Vagina (tissue), 2 donors: ENCODE measurements at regions not wholly inside any gene's neighbourhood (a gene's known extent, or its start where the extent isn't known, plus 50 kb on each side); places are given as distances from the start of the nearest gene placed in this dataset.

Experiments
- CTCF ChIP-seq, 3 experiments: fragments of 450-650 bp in 2 of 3; fragments of 200-600 bp in 1 of 3; sonication (generic) in 1 of 3; IDR thresholded peaks; one replicate each; pipeline ENCODE4 v1.5.1; 2017 to 2019; ENCODE audit warnings: antibody characterized with exemption in 3 of 3, mild to moderate bottlenecking in 2 of 3, moderate library complexity in 2 of 3
- POLR2A ChIP-seq, 2 donors: fragments of 450-650 bp; IDR thresholded peaks; one replicate each; pipeline ENCODE4 v1.6.1; 2017; ENCODE audit warnings: antibody characterized with exemption in 2 of 2, mild to moderate bottlenecking in 2 of 2, moderate library complexity in 2 of 2
- POLR2AphosphoS5 ChIP-seq, 2 donors: sonication (generic); formaldehyde crosslinking; IDR thresholded peaks; one replicate each; pipeline ENCODE4 v1.9.0; 2017; ENCODE audit warnings: antibody characterized with exemption in 2 of 2, mild to moderate bottlenecking in 2 of 2, low read depth in 1 of 2; ENCODE audit not compliant: insufficient read depth in 1 of 2

- TF ChIP-seq CTCF (IDR thresholded peaks at IDR 0.05) (no peak), POLR2A (IDR thresholded peaks at IDR 0.05) (no peak), POLR2AphosphoS5 (IDR thresholded peaks at IDR 0.05; ENCODE audit: insufficient read depth in 1 of 2, low read depth in 1 of 2) (no peak)
These were observed 299.1 kb downstream of the DMAC1 start for GRCh38 chr9:7500521-7500920.
